ENCODE measurements at regions not wholly inside any gene's neighbourhood (a gene's known extent, or its start where the extent isn't known, plus 50 kb on each side); places are given as distances from the start of the nearest gene placed in this dataset.

DNA sequence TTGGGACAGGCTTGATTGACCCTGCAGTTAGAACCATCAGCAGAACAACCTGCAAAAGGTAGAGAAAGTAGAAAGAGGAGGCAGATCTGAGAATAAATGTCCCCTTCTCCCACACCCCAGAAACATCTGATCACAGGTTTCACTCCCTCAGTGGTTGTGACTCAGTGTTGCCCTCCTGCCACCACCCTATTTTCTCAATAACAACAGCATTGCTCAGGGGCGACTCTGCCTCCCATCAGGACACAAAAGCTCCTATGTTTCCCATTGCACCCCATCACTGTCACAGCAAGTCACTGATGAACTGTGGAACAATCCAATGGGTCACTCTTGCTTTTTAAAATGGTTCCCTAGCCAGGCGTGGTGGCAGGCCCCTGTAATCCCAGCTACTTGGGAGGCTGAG is 110.2 kb downstream of the RASSF10 start:
- no peaks in the 10 kb centered on the region for H3K27me3 ChIP-seq (ENCODE audit: insufficient read depth, low read length)
- H3K4me2 ChIP-seq (ENCODE audit: low read length): no peak overlapping the region
- no peaks in the 10 kb centered on the region for H4K20me1 ChIP-seq (ENCODE audit: insufficient read depth, low read length)
- no peaks in the 10 kb centered on the region for H3K36me3 ChIP-seq (ENCODE audit: insufficient read depth, low read length)
- no peaks in the 10 kb centered on the region for H3K79me2 ChIP-seq (ENCODE audit: insufficient read depth, low read length)
- no peak overlapping the region for H3K9ac ChIP-seq (ENCODE audit: low read length)
- H3K4me1 ChIP-seq (ENCODE audit: insufficient read depth, low read length, severe bottlenecking): no peaks in the 10 kb centered on the region
- H2AFZ ChIP-seq (ENCODE audit: low read length): no peak overlapping the region
- H3K4me3 ChIP-seq (ENCODE audit: low read depth, low read length, poor library complexity, severe bottlenecking): no peak overlapping the region
- no peak overlapping the region for H3K27ac ChIP-seq (ENCODE audit: low read depth, low read length, poor library complexity, severe bottlenecking)
- no peaks in the 10 kb centered on the region for H3K9me2 ChIP-seq (ENCODE audit: low read depth, low read length)
- no peaks in the 10 kb centered on the region for H3K9me3 ChIP-seq (ENCODE audit: low read length)
- no peak for TF ChIP-seq CTCF (IDR thresholded peaks at IDR 0.05; ENCODE audit: low read length)
- TF ChIP-seq EZH2 (IDR thresholded peaks at IDR 0.05; ENCODE audit: borderline replicate concordance, low read length): no peak
- H3F3A ChIP-seq (ENCODE audit: insufficient read depth, low read length): no peaks in the 10 kb centered on the region

- Histone ChIP-seq H3K4me1 (ENCODE audit: insufficient read depth, low read length, severe bottlenecking) (no peaks in the 10 kb centered on the region), H3K9ac (ENCODE audit: low read length) (no peak overlapping the region), H3K27ac (ENCODE audit: low read depth, low read length, poor library complexity, severe bottlenecking) (no peak overlapping the region), H3K4me2 (ENCODE audit: low read length) (no peak overlapping the region), H4K20me1 (ENCODE audit: insufficient read depth, low read length) (no peaks in the 10 kb centered on the region), H3K9me2 (ENCODE audit: low read depth, low read length) (no peaks in the 10 kb centered on the region), H3F3A (ENCODE audit: insufficient read depth, low read length) (no peaks in the 10 kb centered on the region), H3K4me3 (ENCODE audit: low read depth, low read length, poor library complexity, severe bottlenecking) (no peak overlapping the region), H3K36me3 (ENCODE audit: insufficient read depth, low read length) (no peaks in the 10 kb centered on the region), H3K79me2 (ENCODE audit: insufficient read depth, low read length) (no peaks in the 10 kb centered on the region), H3K27me3 (ENCODE audit: insufficient read depth, low read length) (no peaks in the 10 kb centered on the region), H3K9me3 (ENCODE audit: low read length) (no peaks in the 10 kb centered on the region), H2AFZ (ENCODE audit: low read length) (no peak overlapping the region)
- no peak for TF ChIP-seq EZH2 (IDR thresholded peaks at IDR 0.05; ENCODE audit: borderline replicate concordance, low read length)
- no peak for TF ChIP-seq CTCF (IDR thresholded peaks at IDR 0.05; ENCODE audit: low read length)
Measured at GRCh38 chr11:13119941-13120520, 110.9 kb downstream of the RASSF10 start.

DNA sequence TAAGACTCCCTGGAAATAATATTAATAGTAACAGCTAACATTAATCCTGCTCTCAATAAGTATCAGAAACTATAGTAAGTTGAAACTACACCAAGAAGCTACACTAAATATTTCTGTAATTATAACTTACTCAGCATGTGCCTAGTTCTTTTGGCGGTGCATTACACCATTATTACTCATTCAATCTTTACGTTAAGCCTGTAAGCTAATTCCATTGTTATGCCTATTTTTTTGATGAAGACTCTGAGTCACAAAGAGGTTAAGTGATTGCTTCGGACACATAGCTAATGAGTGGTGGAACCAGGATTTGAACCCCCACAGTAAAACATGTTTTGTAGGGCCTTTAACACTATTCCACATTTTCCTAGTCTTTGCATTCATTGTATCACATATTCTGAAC is 111.6 kb downstream of the RASSF10 start:
- H2AFZ ChIP-seq (ENCODE audit: low read length): no peak overlapping the region
- H3K4me3 ChIP-seq (ENCODE audit: low read depth, low read length, poor library complexity, severe bottlenecking): no peak overlapping the region
- no peaks in the 10 kb centered on the region for H3K79me2 ChIP-seq (ENCODE audit: insufficient read depth, low read length)
- no peaks in the 10 kb centered on the region for H4K20me1 ChIP-seq (ENCODE audit: insufficient read depth, low read length)
- no peaks in the 10 kb centered on the region for H3F3A ChIP-seq (ENCODE audit: insufficient read depth, low read length)
- H3K9me3 ChIP-seq (ENCODE audit: low read length): no peaks in the 10 kb centered on the region
- H3K36me3 ChIP-seq (ENCODE audit: insufficient read depth, low read length): no peaks in the 10 kb centered on the region
- no peak overlapping the region for H3K4me2 ChIP-seq (ENCODE audit: low read length)
- TF ChIP-seq EZH2 (IDR thresholded peaks at IDR 0.05; ENCODE audit: borderline replicate concordance, low read length): no peak
- TF ChIP-seq CTCF (IDR thresholded peaks at IDR 0.05; ENCODE audit: low read length): no peak
- no peak overlapping the region for H3K9ac ChIP-seq (ENCODE audit: low read length)
- no peaks in the 10 kb centered on the region for H3K4me1 ChIP-seq (ENCODE audit: insufficient read depth, low read length, severe bottlenecking)
- no peak overlapping the region for H3K27ac ChIP-seq (ENCODE audit: low read depth, low read length, poor library complexity, severe bottlenecking)
- H3K27me3 ChIP-seq (ENCODE audit: insufficient read depth, low read length): no peaks in the 10 kb centered on the region
- H3K9me2 ChIP-seq (ENCODE audit: low read depth, low read length): no peaks in the 10 kb centered on the region

Data from OCI-LY1 (cell line).